GM18507 (cell line): ENCODE measurements at regions not wholly inside any gene's neighbourhood (a gene's known extent, or its start where the extent isn't known, plus 50 kb on each side); places are given as distances from the start of the nearest gene placed in this dataset.

Experiments
- DNase-seq: peaks from one replicate; pipeline ENCODE4 v3.0.0; 2011; ENCODE audit warnings: low read depth; ENCODE audit not compliant: insufficient read length; ENCODE audit errors: extremely low spot score
- FAIRE-seq: peaks from 2 replicates; lab custom pipeline; 2011; peaks lifted over from hg19 to GRCh38; lab: Jason Lieb, UNC

DNA sequence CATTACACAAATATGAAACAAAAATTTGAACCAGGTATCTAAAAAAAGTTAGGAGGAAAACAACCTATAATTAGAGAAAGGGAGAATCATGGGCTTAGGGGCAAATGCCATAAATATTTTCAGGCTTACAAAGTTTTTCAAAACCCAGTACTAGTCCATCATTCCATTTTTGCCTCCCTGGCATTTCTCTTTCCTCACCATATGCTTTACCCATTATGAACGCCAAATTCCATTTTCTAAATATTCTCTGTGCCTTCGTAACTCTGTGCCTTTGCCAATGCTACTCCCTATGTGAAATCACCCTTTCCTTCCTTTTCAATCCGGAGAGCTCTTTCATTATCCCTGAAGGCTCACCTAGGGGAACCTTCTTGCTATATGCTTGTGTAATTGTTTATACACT is 434.1 kb downstream of the ZSWIM6 start:
- FAIRE-seq, result no peak
- DNase-seq, result no peak

DNA sequence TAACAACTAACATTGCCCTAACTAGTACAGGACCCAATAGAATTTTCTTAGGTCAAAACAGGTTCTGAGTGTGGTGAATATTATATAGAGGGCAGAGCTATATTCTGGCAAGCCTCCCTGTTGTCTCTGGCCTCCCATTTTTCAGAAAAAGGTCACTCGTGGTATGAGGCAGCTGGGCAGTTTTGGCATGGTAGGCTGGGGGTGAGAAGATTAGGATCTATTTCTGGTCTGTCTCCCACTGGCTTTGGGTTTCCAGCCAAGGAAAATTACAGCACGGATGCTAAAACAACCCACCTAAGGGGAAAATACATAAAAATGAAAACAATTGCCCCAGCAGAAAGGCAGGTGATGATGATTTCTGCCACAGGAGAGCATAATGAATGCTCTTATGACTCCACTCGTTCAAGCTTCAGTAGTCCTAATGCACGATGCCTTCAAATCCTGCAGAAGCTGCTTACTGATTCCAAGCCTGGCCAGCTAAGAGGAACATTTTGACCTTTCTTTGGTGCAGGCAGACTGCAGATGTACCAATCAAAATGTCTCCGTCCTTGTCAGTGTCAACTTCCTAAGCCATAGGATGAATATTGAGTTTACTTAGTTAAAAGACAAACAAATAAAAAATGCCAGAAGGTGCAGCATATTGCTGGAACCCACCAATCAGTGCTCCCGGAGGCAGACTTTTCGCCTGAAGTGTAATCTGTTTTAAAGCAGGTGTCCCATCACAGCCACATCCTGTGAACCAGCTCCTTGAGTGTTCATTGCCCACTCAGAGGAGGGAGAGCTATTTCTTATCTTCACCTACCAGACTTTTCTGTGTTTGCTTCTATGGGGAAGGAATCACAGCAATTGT is 435.4 kb downstream of the ZSWIM6 start:
- DNase-seq (no peak), FAIRE-seq (no peak)

DNA sequence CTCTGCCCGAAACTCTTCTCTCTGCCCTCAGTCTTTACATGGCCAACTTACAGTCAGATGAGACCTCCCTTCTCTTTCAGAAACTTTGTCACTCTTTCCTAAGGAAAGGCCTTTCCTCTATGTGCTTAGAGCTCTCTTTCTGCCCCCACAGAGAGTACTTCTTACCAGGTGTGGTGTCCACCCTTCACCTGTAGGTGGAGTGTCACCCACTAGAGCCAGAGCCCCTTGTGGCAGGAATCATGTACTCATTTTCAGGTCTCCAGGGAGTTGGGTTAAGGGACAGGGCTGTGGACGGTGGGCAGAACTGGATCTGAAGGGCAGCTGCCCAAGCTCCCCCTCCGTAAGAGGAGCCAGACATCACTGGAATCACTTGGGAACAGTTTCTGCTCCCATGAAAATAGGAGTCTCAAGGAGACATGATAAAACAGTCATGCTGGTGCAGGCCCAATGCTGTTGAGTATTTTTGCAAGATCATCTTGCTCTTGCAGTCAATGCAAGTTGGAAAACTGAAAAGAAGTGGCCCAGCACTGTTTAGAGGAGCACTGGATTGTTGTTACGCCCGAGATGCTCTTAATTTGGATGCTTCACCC is 436.7 kb downstream of the ZSWIM6 start:
- DNase-seq, result peak; percentile 17
- FAIRE-seq, result no peak

- DNase-seq (no peak), FAIRE-seq (no peak)
These were observed 439.0 kb downstream of the ZSWIM6 start for GRCh38 chr5:61771062-61771461.

GRCh38 chr5:61771808-61772207 is 439.8 kb downstream of the ZSWIM6 start:
- FAIRE-seq (no peak), DNase-seq (no peak)

DNA sequence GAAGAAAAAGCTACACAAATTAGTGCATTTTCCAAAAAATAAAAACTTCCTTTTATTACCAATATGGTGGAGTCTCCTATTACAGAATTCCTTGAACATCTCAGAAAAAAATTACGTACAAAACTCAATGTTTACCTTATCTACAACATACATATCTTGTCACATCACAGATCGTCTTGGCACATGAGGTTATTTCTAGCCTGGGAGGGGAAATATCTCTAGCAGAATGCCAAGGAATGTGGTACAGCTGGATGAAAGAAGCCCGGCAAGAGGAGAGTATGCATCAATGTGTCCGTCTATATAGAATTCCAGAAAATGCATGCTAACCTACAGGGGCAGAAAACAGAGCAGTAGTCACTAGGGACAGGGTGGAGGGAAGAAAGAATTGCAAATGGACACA is 443.8 kb downstream of the ZSWIM6 start:
- DNase-seq (no peak), FAIRE-seq (no peak)

- no peak for DNase-seq
- FAIRE-seq, result no peak
These were observed 445.2 kb downstream of the ZSWIM6 start for GRCh38 chr5:61777292-61777691.

DNA sequence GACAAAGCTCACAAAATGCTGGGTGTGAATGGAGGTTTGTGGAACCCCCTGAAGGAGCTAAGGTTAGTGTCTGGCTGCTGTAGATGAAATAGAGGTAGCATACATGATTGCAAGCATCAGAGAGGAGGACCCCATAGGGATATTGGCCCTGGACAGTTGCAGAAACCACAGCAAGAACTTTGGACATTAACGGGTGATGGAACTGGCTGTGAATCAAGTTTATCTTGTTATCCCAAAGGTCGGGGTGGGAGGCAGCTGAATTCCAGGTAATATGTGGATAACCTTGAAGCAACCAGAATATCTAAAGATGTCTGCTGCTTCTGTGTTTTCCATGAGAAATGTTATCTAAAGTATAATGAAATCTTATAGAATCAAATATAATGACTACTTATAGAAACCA is 447.7 kb downstream of the ZSWIM6 start:
- no peak for DNase-seq
- FAIRE-seq, result no peak

DNA sequence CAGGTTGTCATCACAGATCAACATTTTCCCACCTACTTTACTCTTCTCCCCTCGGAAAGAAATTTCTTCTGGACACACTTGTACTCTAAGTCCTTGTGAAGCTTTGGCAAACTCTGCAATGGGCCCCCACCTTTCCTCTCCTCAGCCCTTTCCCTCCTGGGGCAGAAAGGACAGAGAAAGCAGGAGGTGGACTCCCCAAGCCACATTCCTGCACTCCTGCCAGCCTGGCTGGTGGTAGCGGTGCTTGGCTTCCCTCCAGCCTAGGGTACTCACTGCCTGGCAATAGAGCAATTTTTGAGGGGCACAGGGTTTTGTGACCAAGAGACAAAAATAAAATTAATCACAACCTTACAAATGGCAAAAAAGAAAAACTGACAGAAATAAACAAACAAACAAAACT is 451.4 kb downstream of the ZSWIM6 start:
- FAIRE-seq (no peak), DNase-seq (no peak)

GRCh38 chr5:61784341-61784740 is 452.3 kb downstream of the ZSWIM6 start:
- DNase-seq (no peak), FAIRE-seq (no peak)

DNA sequence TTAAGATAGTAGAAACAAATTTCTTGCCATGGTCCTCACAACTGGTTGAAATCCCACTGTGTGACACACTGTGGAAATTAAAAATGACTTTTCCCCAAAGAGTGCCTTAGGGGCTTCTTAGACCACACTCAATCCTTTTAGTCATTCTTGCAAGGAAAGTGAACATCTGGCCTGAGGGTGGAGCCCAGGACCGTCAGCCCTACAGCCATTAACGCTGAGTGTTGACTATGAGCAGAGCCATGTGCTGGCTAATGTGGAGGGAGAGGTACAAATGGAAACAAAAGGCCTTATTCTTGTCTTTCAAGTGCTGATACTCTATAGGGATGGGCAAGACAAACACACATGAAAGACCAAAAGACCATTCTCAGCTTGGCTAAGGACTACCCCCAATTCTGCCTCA is 456.5 kb downstream of the ZSWIM6 start:
- DNase-seq, result no peak
- FAIRE-seq, result no peak

DNA sequence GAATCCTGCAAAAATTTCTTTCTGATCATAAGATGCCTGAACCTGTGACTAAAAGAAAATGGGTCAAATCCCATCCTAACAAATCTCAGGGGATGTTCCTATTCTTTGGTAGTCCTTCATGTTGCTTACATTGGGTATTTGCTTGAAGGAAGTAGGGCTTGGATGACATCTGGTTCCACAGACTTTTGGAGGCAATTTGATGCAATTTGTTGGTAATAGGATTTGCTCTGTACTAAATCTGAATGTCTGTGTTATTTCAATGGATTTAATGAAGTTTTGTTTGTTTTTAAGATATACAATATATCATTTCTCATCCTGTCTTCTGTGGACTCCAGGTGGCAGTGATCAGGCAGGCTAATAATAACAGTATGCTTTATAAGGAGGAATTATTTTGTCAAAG is 457.9 kb downstream of the ZSWIM6 start:
- FAIRE-seq, result no peak
- no peak for DNase-seq

- peak; percentile 8 for DNase-seq
- FAIRE-seq, result no peak
These were observed 458.6 kb downstream of the ZSWIM6 start for GRCh38 chr5:61790678-61791077.

DNA sequence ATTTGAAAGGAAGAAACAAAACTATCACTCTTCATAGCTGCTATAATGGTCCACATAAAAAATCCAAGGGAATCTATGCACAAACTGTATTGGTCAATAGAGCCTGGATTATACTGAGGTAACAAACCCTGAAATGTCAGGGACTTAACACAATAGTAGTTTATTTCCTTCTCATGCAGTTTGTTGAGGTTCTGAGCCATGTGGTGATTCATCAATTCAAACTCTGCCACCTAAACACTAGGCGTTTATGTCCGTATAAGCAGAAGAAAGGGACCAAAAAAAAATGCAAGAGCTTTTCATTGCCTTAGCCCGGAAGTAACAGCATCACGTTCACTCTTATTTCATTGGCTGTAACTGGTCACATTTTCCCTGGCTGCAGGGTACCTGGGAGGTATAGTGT is 464.7 kb downstream of the ZSWIM6 start:
- FAIRE-seq (no peak), DNase-seq (no peak)

GRCh38 chr5:61800450-61800849 is 468.4 kb downstream of the ZSWIM6 start:
- no peak for FAIRE-seq

GRCh38 chr5:61801174-61801573 is 469.1 kb downstream of the ZSWIM6 start:
- FAIRE-seq (no peak), DNase-seq (no peak)

More at GRCh38 chr5:61800450-61800849, 468.4 kb downstream of the ZSWIM6 start:
- DNase-seq, result no peak

GRCh38 chr5:61802456-61802855 is 470.4 kb downstream of the ZSWIM6 start:
- FAIRE-seq (no peak), DNase-seq (no peak)

- DNase-seq, result no peak
- FAIRE-seq, result no peak
These were observed 473.0 kb downstream of the ZSWIM6 start for GRCh38 chr5:61805101-61805500.

DNA sequence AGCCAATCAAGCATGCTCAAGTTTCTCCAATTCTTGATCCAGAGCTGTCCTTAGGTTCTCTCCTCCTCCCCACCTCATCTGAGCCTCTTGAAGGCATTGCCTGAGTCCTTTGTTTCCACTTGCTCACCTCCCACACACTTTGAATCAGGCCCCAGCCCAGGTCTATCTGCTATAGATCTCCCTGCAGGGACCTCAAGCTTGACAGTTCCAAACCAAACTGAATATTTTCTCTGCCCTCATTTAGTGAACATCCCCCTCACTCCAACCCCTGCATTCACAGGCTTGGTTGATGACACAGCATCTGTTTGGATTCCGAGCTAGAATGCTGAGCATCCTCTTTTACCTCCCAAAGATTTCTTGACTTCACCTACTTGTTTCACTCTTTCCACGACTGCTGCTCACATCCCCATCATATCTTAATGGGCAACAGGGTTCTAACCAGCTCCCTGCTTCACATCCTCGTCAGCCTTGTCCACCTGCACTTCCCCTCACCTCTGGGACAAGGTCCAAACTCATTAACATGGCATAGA is 474.5 kb downstream of the ZSWIM6 start:
- FAIRE-seq, result no peak
- DNase-seq, result no peak

GRCh38 chr5:61808091-61808490 is 476.0 kb downstream of the ZSWIM6 start:
- no peak for FAIRE-seq
- DNase-seq, result no peak

- DNase-seq, result no peak
- no peak for FAIRE-seq
These were observed 476.9 kb downstream of the ZSWIM6 start for GRCh38 chr5:61808909-61809308.
